C4-2B (cell line): ENCODE measurements at regions not wholly inside any gene's neighbourhood (a gene's known extent, or its start where the extent isn't known, plus 50 kb on each side); places are given as distances from the start of the nearest gene placed in this dataset.

Source experiments
- H3K27ac ChIP-seq: fragments of 450-650 bp; 2 replicates; pipeline ENCODE4 v1.5.1; 2017
- ZFX ChIP-seq: fragments of 450-650 bp; IDR thresholded peaks from 2 replicates; pipeline ENCODE4 v1.6.1; 2017
- TF ChIP-seq, protein P1 (sequence below): fragments of 450-650 bp; conservative IDR thresholded peaks from 2 replicates; pipeline ENCODE4 v1.5.1; 2017; ENCODE audit warnings: mild to moderate bottlenecking

DNA sequence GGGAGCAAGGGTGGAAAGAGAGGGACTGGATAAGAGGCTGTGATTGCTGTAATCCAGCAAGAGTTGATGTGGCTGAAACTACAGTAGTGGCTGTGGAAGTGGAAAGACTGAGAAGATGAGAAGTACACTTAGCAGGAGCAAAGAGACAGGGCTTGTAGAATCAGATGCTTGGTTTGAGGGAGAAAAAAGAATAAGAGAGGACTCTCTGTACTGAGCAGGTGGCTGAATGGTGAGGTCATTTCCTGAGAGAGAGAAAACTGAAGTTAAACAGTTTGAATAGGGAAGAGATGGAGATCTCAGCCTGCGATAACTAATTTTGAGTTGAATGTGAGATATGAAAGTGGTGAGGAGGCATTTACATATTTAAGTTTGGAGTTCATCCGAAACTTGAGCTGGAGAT, 95.8 kb upstream of the SLC25A36 start:
- no peak overlapping the region for H3K27ac ChIP-seq
- no peak for TF ChIP-seq ZFX
- TF ChIP-seq, protein P1, sequence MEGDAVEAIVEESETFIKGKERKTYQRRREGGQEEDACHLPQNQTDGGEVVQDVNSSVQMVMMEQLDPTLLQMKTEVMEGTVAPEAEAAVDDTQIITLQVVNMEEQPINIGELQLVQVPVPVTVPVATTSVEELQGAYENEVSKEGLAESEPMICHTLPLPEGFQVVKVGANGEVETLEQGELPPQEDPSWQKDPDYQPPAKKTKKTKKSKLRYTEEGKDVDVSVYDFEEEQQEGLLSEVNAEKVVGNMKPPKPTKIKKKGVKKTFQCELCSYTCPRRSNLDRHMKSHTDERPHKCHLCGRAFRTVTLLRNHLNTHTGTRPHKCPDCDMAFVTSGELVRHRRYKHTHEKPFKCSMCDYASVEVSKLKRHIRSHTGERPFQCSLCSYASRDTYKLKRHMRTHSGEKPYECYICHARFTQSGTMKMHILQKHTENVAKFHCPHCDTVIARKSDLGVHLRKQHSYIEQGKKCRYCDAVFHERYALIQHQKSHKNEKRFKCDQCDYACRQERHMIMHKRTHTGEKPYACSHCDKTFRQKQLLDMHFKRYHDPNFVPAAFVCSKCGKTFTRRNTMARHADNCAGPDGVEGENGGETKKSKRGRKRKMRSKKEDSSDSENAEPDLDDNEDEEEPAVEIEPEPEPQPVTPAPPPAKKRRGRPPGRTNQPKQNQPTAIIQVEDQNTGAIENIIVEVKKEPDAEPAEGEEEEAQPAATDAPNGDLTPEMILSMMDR: no peak

DNA sequence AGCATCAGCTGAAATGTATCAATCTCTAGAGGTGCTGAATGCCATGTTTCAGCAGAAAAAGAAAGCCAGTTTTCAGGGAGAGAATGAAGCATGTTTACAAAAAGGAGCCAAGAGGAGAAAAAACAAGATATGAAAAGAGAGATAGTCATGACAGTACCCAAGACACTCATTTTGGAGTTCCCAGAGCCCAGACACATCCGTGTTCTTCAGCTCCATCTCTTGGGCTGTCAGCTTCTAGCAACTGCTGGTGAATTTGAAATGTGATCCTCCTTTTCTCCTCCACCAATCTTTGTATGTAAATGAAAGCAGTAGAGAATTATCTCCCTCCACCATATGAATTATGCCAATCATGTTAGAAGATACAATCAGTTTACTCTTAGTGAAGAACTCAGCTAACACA, 93.0 kb upstream of the SLC25A36 start:
- TF ChIP-seq ZFX: no peak
- TF ChIP-seq, protein P1: no peak; the same call in 1 of the 2 replicates
- H3K27ac ChIP-seq: no peak overlapping the region

DNA sequence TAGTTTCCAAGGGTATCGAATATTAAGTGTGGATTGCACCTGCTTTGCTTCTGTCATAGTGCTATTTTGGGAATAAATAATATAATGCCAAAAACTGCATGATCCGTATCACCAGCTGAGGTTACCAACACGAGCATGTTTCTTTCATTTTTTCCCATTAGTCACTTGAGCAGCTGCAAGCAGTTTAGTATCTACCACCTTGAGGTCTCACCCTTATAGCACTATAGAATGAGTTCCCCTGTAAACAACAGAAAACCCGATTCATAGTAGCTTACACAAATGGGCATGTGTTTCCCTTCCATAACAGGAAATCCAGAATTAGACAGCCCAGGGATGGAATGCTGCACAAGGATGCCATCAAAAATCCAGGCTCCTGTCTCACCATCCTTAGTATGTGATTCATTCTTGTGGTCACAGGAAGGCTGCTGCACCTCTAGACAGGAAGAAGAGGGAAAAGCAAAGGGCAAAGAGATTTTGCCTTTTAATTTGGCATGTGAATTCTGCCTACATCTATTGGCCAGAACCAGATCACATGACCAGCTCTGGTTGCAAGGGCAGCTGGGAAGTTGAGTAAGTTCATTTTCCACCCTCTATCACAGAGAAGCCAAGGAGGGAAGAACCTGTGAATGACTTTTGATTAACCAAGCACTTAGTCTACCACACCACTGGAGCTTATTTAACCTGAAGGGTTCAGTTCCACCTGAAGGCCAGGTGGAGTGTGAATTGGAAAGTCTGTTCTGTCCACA, 91.3 kb upstream of the SLC25A36 start:
- TF ChIP-seq, protein P1: no peak
- TF ChIP-seq ZFX: no peak
- H3K27ac ChIP-seq: no peak overlapping the region

DNA sequence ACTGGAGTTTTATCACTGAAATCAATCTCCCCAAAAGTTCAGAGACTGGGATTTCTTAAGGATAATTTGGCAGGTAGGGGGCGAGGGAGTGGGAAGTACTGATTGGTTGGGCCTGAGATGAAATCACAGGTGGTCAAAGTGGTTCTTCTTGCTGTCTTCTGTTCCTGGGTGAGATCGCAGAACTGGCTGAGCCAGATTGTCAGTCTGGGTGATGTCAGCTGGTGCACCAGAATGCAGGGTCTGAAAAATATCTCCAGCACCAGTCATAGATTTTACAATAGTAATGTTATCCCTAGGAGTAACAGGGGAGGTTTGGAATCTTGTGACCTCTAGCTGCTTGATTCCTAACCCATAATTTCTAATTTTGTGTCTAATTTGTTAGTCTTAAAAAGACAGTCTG, 86.7 kb upstream of the SLC25A36 start:
- TF ChIP-seq, protein P1: no peak
- TF ChIP-seq ZFX: no peak
- H3K27ac ChIP-seq: no peak overlapping the region

DNA sequence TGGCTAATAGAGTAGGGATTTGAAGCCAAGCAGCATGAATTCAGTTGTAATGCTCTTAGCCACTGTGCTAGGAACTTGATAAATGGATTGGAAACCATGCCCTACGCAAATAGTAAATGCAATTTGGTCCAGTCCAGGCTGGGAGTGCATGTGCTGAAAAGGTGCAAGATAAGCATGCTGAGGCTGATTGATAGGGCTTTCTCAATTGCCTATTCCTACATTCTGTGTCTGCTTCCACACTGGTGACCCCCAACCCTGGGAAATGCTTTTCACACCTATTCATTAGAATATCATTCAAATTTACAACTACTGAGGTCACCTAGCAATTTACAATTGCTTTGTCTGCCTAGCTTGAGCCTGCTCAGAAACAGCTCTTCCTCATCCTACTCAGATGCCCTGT, 84.7 kb upstream of the SLC25A36 start:
- no peak overlapping the region for H3K27ac ChIP-seq
- TF ChIP-seq, protein P1: no peak
- TF ChIP-seq ZFX: no peak

DNA sequence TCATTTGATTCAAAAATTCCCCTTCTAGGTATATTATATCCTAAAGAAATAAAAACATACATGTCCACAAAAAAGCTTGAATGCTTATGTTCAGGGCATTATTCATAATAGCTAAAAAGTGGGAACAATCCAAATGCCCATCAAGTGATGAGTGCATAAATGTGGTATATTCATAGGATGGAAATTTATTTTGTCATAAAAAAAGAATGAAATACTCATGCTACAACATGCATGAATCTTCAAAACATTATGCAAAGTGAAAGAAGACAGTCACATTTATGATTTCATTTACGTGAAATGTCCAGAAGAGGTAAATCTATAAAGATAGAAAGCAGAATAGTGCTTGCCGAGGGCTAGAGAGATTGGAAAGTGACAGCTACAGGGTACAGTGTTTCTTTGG, 83.6 kb upstream of the SLC25A36 start:
- no peak for TF ChIP-seq ZFX
- TF ChIP-seq, protein P1: no peak
- no peak overlapping the region for H3K27ac ChIP-seq

DNA sequence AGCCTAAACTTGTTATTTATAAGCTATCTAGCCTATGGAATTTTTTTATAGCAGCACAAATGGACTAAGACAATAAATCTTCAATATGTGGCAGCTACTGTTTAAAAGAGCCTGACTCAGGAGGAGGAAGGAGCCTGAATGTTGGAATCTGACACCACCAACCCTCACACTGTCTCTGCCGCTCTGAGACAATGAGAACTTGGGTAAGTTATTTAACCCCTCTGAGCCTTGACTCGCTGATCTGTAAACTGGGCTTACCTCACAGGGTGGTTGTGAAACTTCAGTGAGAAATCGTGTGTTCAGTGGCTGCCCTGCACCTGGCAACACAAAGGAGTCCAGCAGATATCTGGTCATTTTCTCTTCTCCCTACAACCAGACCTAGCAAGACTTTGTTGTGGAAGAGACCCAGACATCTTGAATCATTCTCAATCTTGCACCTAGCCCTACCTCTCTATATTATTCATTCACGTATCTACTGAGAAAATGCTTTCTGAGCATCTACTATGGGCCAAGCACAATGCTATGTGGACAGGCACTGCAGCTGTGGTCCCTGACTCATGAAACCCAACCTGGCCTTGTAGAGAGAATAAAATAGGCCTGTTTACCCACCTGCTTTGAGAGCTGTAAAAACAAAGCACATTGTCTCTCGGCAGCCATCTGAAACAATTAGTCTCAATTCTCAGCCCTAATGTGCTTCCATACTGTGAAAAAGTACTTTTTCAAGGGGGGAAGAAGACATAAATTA, 81.9 kb upstream of the SLC25A36 start:
- TF ChIP-seq, protein P1: no peak
- TF ChIP-seq ZFX: no peak
- no peak overlapping the region for H3K27ac ChIP-seq
